Astrocyte (in vitro differentiated cells and primary cell): ENCODE measurements at regions not wholly inside any gene's neighbourhood (a gene's known extent, or its start where the extent isn't known, plus 50 kb on each side); places are given as distances from the start of the nearest gene placed in this dataset.
"Not testable (repeated sequence)": the region's sequence is repeated elsewhere in the genome, so short reads cannot be mapped to it uniquely, and the experiment has no call there.

Source experiments
- DNase-seq: peaks from one replicate; pipeline ENCODE4 v3.0.0-alpha.2; 2010; ENCODE audit warnings: low read depth
- FAIRE-seq: peaks from 2 replicates; lab custom pipeline; 2011; peaks lifted over from hg19 to GRCh38; lab: Jason Lieb, UNC
- H2AFZ ChIP-seq: 2 replicates; pipeline ENCODE4 v1.6.0; 2012; ENCODE audit warnings: low read depth, low read length, inconsistent platforms
- H3K27ac ChIP-seq: 2 replicates; pipeline ENCODE4 v1.5.1; 2011; ENCODE audit warnings: low read depth, low read length, inconsistent platforms
- H3K27me3 ChIP-seq: 2 replicates; pipeline ENCODE4 v1.6.0; 2011; ENCODE audit warnings: low read length, inconsistent platforms; ENCODE audit not compliant: insufficient read depth
- H3K36me3 ChIP-seq: 2 replicates; pipeline ENCODE4 v1.5.1; 2011; ENCODE audit warnings: low read length, inconsistent platforms; ENCODE audit not compliant: insufficient read depth
- H3K4me1 ChIP-seq: 2 replicates; pipeline ENCODE4 v1.5.1; 2011; ENCODE audit warnings: low read length, inconsistent platforms; ENCODE audit not compliant: insufficient read depth
- H3K4me2 ChIP-seq: 2 replicates; pipeline ENCODE4 v1.6.0; 2012; ENCODE audit warnings: low read length, inconsistent platforms
- H3K4me3 ChIP-seq: 2 replicates; pipeline ENCODE4 v1.5.1; 2011; ENCODE audit warnings: low read depth, mild to moderate bottlenecking, low read length, inconsistent platforms; ENCODE audit not compliant: insufficient read depth
- H3K79me2 ChIP-seq: 2 replicates; pipeline ENCODE4 v1.6.0; 2012; ENCODE audit warnings: mild to moderate bottlenecking, low read length, inconsistent platforms; ENCODE audit not compliant: insufficient read depth
- H3K9ac ChIP-seq: 2 replicates; pipeline ENCODE4 v1.6.0; 2012; ENCODE audit warnings: mild to moderate bottlenecking, low read length, inconsistent platforms
- H3K9me3 ChIP-seq: 2 replicates; pipeline ENCODE4 v1.5.1; 2012; ENCODE audit warnings: low read depth, mild to moderate bottlenecking, low read length, inconsistent platforms; ENCODE audit not compliant: insufficient read depth
- H4K20me1 ChIP-seq: 2 replicates; pipeline ENCODE4 v1.6.0; 2012; ENCODE audit warnings: low read length, inconsistent platforms; ENCODE audit not compliant: insufficient read depth
- H3K27ac Mint-ChIP-seq: one replicate; pipeline ENCODE4 v1.8.0; 2021; ENCODE audit warnings: mild to moderate bottlenecking, mixed read lengths; ENCODE audit not compliant: unreplicated experiment
- H3K27me3 Mint-ChIP-seq: one replicate; pipeline ENCODE4 v1.8.0; 2021; ENCODE audit warnings: low read depth, mixed read lengths; ENCODE audit not compliant: unreplicated experiment
- H3K36me3 Mint-ChIP-seq: one replicate; pipeline ENCODE4 v1.8.0; 2021; ENCODE audit warnings: low read depth, mixed read lengths; ENCODE audit not compliant: unreplicated experiment
- H3K4me1 Mint-ChIP-seq: one replicate; pipeline ENCODE4 v1.8.0; 2021; ENCODE audit warnings: low read depth, mixed read lengths; ENCODE audit not compliant: unreplicated experiment
- H3K4me3 Mint-ChIP-seq: one replicate; pipeline ENCODE4 v1.8.0; 2021; ENCODE audit warnings: mild to moderate bottlenecking, moderate library complexity, mixed read lengths; ENCODE audit not compliant: unreplicated experiment
- H3K9me3 Mint-ChIP-seq: one replicate; pipeline ENCODE4 v1.8.0; 2021; ENCODE audit warnings: mild to moderate bottlenecking, mixed read lengths; ENCODE audit not compliant: unreplicated experiment

GRCh38 chr21:8411139-8411671 is 2110.2 kb upstream of the TPTE start:
- not testable (repeated sequence) for H3K27ac ChIP-seq, H2AFZ ChIP-seq, DNase-seq, H3K9me3 Mint-ChIP-seq, H3K36me3 ChIP-seq, H3K4me3 Mint-ChIP-seq, H3K4me2 ChIP-seq, H3K4me1 Mint-ChIP-seq, H3K27me3 ChIP-seq, FAIRE-seq, H3K4me1 ChIP-seq, H3K9ac ChIP-seq, H3K36me3 Mint-ChIP-seq, H4K20me1 ChIP-seq, H3K9me3 ChIP-seq, H3K79me2 ChIP-seq, H3K27me3 Mint-ChIP-seq, H3K4me3 ChIP-seq
- peak overlapping the region; percentile 69 for H3K27ac Mint-ChIP-seq

- not testable (repeated sequence) for H3K4me2 ChIP-seq, H3K4me1 ChIP-seq, H2AFZ ChIP-seq, H4K20me1 ChIP-seq, H3K9ac ChIP-seq, H3K9me3 ChIP-seq, FAIRE-seq, H3K27me3 Mint-ChIP-seq, H3K36me3 ChIP-seq, DNase-seq, H3K36me3 Mint-ChIP-seq, H3K4me3 ChIP-seq, H3K27me3 ChIP-seq, H3K27ac ChIP-seq, H3K79me2 ChIP-seq, H3K4me1 Mint-ChIP-seq, H3K9me3 Mint-ChIP-seq
- peak overlapping the region; percentile 3 for H3K4me3 Mint-ChIP-seq
- peak overlapping the region; percentile 45 for H3K27ac Mint-ChIP-seq
These were observed 2101.3 kb upstream of the TPTE start for GRCh38 chr21:8419925-8420560.

DNA sequence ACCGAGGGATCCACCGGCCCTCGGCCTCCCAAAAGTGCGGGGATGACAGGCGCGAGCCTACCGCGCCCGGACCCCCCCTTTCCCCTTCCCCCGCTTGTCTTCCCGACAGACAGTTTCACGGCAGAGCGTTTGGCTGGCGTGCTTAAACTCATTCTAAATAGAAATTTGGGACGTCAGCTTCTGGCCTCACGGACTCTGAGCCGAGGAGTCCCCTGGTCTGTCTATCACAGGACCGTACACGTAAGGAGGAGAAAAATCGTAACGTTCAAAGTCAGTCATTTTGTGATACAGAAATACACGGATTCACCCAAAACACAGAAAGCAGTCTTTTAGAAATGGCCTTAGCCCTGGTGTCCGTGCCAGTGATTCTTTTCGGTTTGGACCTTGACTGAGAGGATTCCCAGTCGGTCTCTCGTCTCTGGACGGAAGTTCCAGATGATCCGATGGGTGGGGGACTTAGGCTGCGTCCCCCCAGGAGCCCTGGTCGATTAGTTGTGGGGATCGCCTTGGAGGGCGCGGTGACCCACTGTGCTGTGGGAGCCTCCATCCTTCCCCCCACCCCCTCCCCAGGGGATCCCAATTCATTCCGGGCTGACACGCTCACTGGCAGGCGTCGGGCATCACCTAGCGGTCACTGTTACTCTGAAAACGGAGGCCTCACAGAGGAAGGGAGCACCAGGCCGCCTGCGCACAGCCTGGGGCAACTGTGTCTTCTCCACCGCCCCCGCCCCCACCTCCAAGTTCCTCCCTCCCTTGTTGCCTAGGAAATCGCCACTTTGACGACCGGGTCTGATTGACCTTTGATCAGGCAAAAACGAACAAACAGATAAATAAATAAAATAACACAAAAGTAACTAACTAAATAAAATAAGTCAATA is 2093.4 kb upstream of the TPTE start:
- not testable (repeated sequence) for FAIRE-seq, H3K9me3 ChIP-seq, H3K4me2 ChIP-seq, H3K36me3 ChIP-seq, H3K27ac ChIP-seq, H3K4me3 ChIP-seq, H3K27me3 Mint-ChIP-seq, H3K36me3 Mint-ChIP-seq, H3K9me3 Mint-ChIP-seq, H3K9ac ChIP-seq, H3K4me1 Mint-ChIP-seq, H3K27ac Mint-ChIP-seq, DNase-seq, H3K4me3 Mint-ChIP-seq, H2AFZ ChIP-seq, H3K27me3 ChIP-seq, H3K79me2 ChIP-seq, H3K4me1 ChIP-seq, H4K20me1 ChIP-seq

- H3K27ac ChIP-seq, H3K4me2 ChIP-seq, H3K4me3 ChIP-seq, H3K27me3 ChIP-seq, H3K36me3 Mint-ChIP-seq, H3K9me3 ChIP-seq, H3K9me3 Mint-ChIP-seq, H3K79me2 ChIP-seq, DNase-seq, H3K27ac Mint-ChIP-seq, H4K20me1 ChIP-seq, H3K4me1 ChIP-seq, H3K27me3 Mint-ChIP-seq, H3K4me3 Mint-ChIP-seq, H3K4me1 Mint-ChIP-seq, FAIRE-seq, H3K9ac ChIP-seq, H3K36me3 ChIP-seq, H2AFZ ChIP-seq: not testable (repeated sequence)
These were observed 2092.5 kb upstream of the TPTE start for GRCh38 chr21:8428668-8429456.

DNA sequence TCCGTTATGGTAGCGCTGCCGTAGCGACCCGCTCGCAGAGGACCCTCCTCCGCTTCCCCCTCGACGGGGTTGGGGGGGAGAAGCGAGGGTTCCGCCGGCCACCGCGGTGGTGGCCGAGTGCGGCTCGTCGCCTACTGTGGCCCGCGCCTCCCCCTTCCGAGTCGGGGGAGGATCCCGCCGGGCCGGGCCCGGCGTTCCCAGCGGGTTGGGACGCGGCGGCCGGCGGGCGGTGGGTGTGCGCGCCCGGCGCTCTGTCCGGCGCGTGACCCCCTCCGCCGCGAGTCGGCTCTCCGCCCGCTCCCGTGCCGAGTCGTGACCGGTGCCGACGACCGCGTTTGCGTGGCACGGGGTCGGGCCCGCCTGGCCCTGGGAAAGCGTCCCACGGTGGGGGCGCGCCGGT is 2086.7 kb upstream of the TPTE start:
- not testable (repeated sequence) for H3K9ac ChIP-seq, H3K4me1 ChIP-seq, H4K20me1 ChIP-seq, H3K4me3 Mint-ChIP-seq, H3K79me2 ChIP-seq, H3K36me3 Mint-ChIP-seq, DNase-seq, H3K9me3 ChIP-seq, H2AFZ ChIP-seq, H3K9me3 Mint-ChIP-seq, H3K4me1 Mint-ChIP-seq, H3K4me2 ChIP-seq, H3K27me3 ChIP-seq, FAIRE-seq, H3K27me3 Mint-ChIP-seq, H3K36me3 ChIP-seq, H3K27ac ChIP-seq, H3K27ac Mint-ChIP-seq, H3K4me3 ChIP-seq
